Stimulated activated naive CD8-positive, alpha-beta T cell treated with anti-CD3 and anti-CD28 coated beads, Interleukin-15, amount 100 ng/mL, for 72 hours (primary cell): ENCODE measurements at regions not wholly inside any gene's neighbourhood (a gene's known extent, or its start where the extent isn't known, plus 50 kb on each side); places are given as distances from the start of the nearest gene placed in this dataset.
A peak's percentile ranks its signal among the peaks of the same experiment; 100 is the strongest.

ENCODE experiments used
- ATAC-seq: fragments of 150-1000 bp; cut with Tn5 transposase; 2 replicates; pipeline ENCODE4 v1.10.0; 2021; ENCODE audit warnings: mild to moderate bottlenecking, moderate library complexity
- DNase-seq, 2 donors: peaks; one replicate each; pipeline ENCODE4 v3.0.0; 2021 to 2022
- H3K27ac Mint-ChIP-seq, 2 donors: one replicate each; pipeline ENCODE4 v1.8.0; 2022; ENCODE audit warnings: mild to moderate bottlenecking in 2 of 2, mixed read lengths in 2 of 2, moderate library complexity in 2 of 2
- H3K27me3 Mint-ChIP-seq: one replicate; pipeline ENCODE4 v1.8.0; 2022; ENCODE audit warnings: mixed read lengths
- H3K4me1 Mint-ChIP-seq: one replicate; pipeline ENCODE4 v1.8.0; 2022; ENCODE audit warnings: mild to moderate bottlenecking, mixed read lengths
- H3K4me3 Mint-ChIP-seq, 2 donors: one replicate each; pipeline ENCODE4 v1.8.0; 2022; ENCODE audit warnings: mild to moderate bottlenecking in 2 of 2, mixed read lengths in 2 of 2, moderate library complexity in 1 of 2
- H3K9me3 Mint-ChIP-seq, 2 donors: one replicate each; pipeline ENCODE4 v1.8.0; 2022; ENCODE audit warnings: mixed read lengths in 2 of 2

- no peak overlapping the region for H3K27ac Mint-ChIP-seq
- H3K4me1 Mint-ChIP-seq = no peaks in the 10 kb centered on the region
- peaks cover 25% of the 10 kb centered on the region for H3K27me3 Mint-ChIP-seq
- no peaks in the 10 kb centered on the region for H3K9me3 Mint-ChIP-seq
- no peak overlapping the region for H3K4me3 Mint-ChIP-seq
- DNase-seq (peak; percentile 32 to 35), ATAC-seq (peak; percentile 76)
These were observed 100.5 kb upstream of the NMUR2 start for GRCh38 chr5:152505442-152506042.

- DNase-seq = no peak
- Mint-ChIP-seq H3K4me3 (no peak overlapping the region), H3K4me1 (no peaks in the 10 kb centered on the region), H3K27me3 (peaks cover 33% of the 10 kb centered on the region), H3K27ac (no peak overlapping the region), H3K9me3 (no peaks in the 10 kb centered on the region)
- ATAC-seq = no peak
These were observed 106.0 kb upstream of the NMUR2 start for GRCh38 chr5:152511120-152511519.

- ATAC-seq (no peak), DNase-seq (no peak)
- peak overlapping the region in 1 of 2 donors; percentile 35 for H3K27ac Mint-ChIP-seq
- H3K4me1 Mint-ChIP-seq = no peaks in the 10 kb centered on the region
- H3K4me3 Mint-ChIP-seq = no peak overlapping the region
- no peaks in the 10 kb centered on the region for H3K9me3 Mint-ChIP-seq
- peaks cover 33% of the 10 kb centered on the region for H3K27me3 Mint-ChIP-seq
These were observed 106.6 kb upstream of the NMUR2 start for GRCh38 chr5:152511531-152512132.

- no peak for DNase-seq
- H3K9me3 Mint-ChIP-seq = no peaks in the 10 kb centered on the region
- ATAC-seq = no peak
- no peak overlapping the region for H3K27ac Mint-ChIP-seq
- H3K4me3 Mint-ChIP-seq = no peak overlapping the region
- H3K4me1 Mint-ChIP-seq = no peaks in the 10 kb centered on the region
- peaks cover 18% of the 10 kb centered on the region for H3K27me3 Mint-ChIP-seq
These were observed 109.8 kb upstream of the NMUR2 start for GRCh38 chr5:152514827-152515397.

GRCh38 chr5:152523964-152524363 lies 118.9 kb upstream of the NMUR2 start:
- DNase-seq = no peak
- no peaks in the 10 kb centered on the region for H3K27me3 Mint-ChIP-seq
- no peak overlapping the region for H3K27ac Mint-ChIP-seq
- peaks cover 14% of the 10 kb centered on the region for H3K4me1 Mint-ChIP-seq
- ATAC-seq = no peak
- H3K9me3 Mint-ChIP-seq = no peaks in the 10 kb centered on the region
- H3K4me3 Mint-ChIP-seq = no peak overlapping the region

- H3K9me3 Mint-ChIP-seq = no peaks in the 10 kb centered on the region
- peak overlapping the region; percentile 19 to 31 for H3K27ac Mint-ChIP-seq
- H3K4me3 Mint-ChIP-seq = no peak overlapping the region
- peaks cover under 1% of the 10 kb centered on the region for H3K27me3 Mint-ChIP-seq
- ATAC-seq (peak; percentile 54), DNase-seq (no peak)
- H3K4me1 Mint-ChIP-seq = peaks cover 14% of the 10 kb centered on the region
These were observed 122.4 kb upstream of the NMUR2 start for GRCh38 chr5:152527358-152528052.

GRCh38 chr5:152529440-152529839 lies 124.4 kb upstream of the NMUR2 start:
- no peaks in the 10 kb centered on the region for H3K9me3 Mint-ChIP-seq
- peaks cover 14% of the 10 kb centered on the region for H3K4me1 Mint-ChIP-seq
- no peak overlapping the region for H3K4me3 Mint-ChIP-seq
- DNase-seq (no peak), ATAC-seq (no peak)
- no peak overlapping the region for H3K27ac Mint-ChIP-seq
- peaks cover 10% of the 10 kb centered on the region for H3K27me3 Mint-ChIP-seq

GRCh38 chr5:152532714-152533113 lies 127.6 kb upstream of the NMUR2 start:
- Mint-ChIP-seq H3K4me3 (no peak overlapping the region), H3K4me1 (peaks cover 8% of the 10 kb centered on the region), H3K27me3 (peaks cover 17% of the 10 kb centered on the region), H3K9me3 (no peaks in the 10 kb centered on the region), H3K27ac (no peak overlapping the region)
- ATAC-seq (no peak), DNase-seq (no peak)

GRCh38 chr5:152534641-152535040 lies 129.6 kb upstream of the NMUR2 start:
- peaks cover 17% of the 10 kb centered on the region for H3K27me3 Mint-ChIP-seq
- H3K9me3 Mint-ChIP-seq = no peaks in the 10 kb centered on the region
- ATAC-seq (no peak), DNase-seq (no peak)
- H3K4me1 Mint-ChIP-seq = no peaks in the 10 kb centered on the region
- no peak overlapping the region for H3K4me3 Mint-ChIP-seq
- H3K27ac Mint-ChIP-seq = no peak overlapping the region

- no peak overlapping the region for H3K27ac Mint-ChIP-seq
- ATAC-seq (no peak), DNase-seq (no peak)
- peaks cover 21% of the 10 kb centered on the region for H3K27me3 Mint-ChIP-seq
- H3K9me3 Mint-ChIP-seq = peaks cover 0 to 4% of the 10 kb centered on the region in 2 donors
- no peak overlapping the region for H3K4me3 Mint-ChIP-seq
- H3K4me1 Mint-ChIP-seq = no peaks in the 10 kb centered on the region
These were observed 137.7 kb upstream of the NMUR2 start for GRCh38 chr5:152542741-152543140.

GRCh38 chr5:152546493-152546892 lies 141.4 kb upstream of the NMUR2 start:
- no peak for DNase-seq
- Mint-ChIP-seq H3K27me3 (peaks cover 16% of the 10 kb centered on the region), H3K4me3 (no peak overlapping the region), H3K27ac (no peak overlapping the region), H3K9me3 (peaks cover 0 to 4% of the 10 kb centered on the region in 2 donors), H3K4me1 (no peaks in the 10 kb centered on the region)
- no peak for ATAC-seq

GRCh38 chr5:152547202-152547601 lies 142.1 kb upstream of the NMUR2 start:
- Mint-ChIP-seq H3K9me3 (peaks cover 0 to 4% of the 10 kb centered on the region in 2 donors), H3K27ac (no peak overlapping the region), H3K4me3 (no peak overlapping the region), H3K27me3 (peaks cover 13% of the 10 kb centered on the region), H3K4me1 (no peaks in the 10 kb centered on the region)
- DNase-seq (no peak), ATAC-seq (no peak)

GRCh38 chr5:152549709-152550108 lies 144.6 kb upstream of the NMUR2 start:
- no peak for ATAC-seq
- Mint-ChIP-seq H3K27ac (no peak overlapping the region), H3K9me3 (no peaks in the 10 kb centered on the region)

GRCh38 chr5:152551061-152551460 lies 146.0 kb upstream of the NMUR2 start:
- no peak for DNase-seq
- Mint-ChIP-seq H3K27me3 (no peaks in the 10 kb centered on the region), H3K4me3 (no peak overlapping the region), H3K4me1 (no peaks in the 10 kb centered on the region), H3K9me3 (no peaks in the 10 kb centered on the region), H3K27ac (no peak overlapping the region)
- no peak for ATAC-seq

More at GRCh38 chr5:152549709-152550108, 144.6 kb upstream of the NMUR2 start:
- H3K4me1 Mint-ChIP-seq = no peaks in the 10 kb centered on the region
- no peak for DNase-seq
- no peak overlapping the region for H3K4me3 Mint-ChIP-seq
- peaks cover under 1% of the 10 kb centered on the region for H3K27me3 Mint-ChIP-seq

- no peaks in the 10 kb centered on the region for H3K4me1 Mint-ChIP-seq
- ATAC-seq (no peak), DNase-seq (no peak)
- no peaks in the 10 kb centered on the region for H3K27me3 Mint-ChIP-seq
- no peaks in the 10 kb centered on the region for H3K9me3 Mint-ChIP-seq
- no peak overlapping the region for H3K27ac Mint-ChIP-seq
- H3K4me3 Mint-ChIP-seq = no peak overlapping the region
These were observed 151.7 kb upstream of the NMUR2 start for GRCh38 chr5:152556784-152557183.

GRCh38 chr5:152560512-152561137 lies 155.5 kb upstream of the NMUR2 start:
- no peaks in the 10 kb centered on the region for H3K27me3 Mint-ChIP-seq
- DNase-seq (peak; percentile 9 to 35), ATAC-seq (no peak)
- no peak overlapping the region for H3K4me3 Mint-ChIP-seq
- no peak overlapping the region for H3K27ac Mint-ChIP-seq
- H3K4me1 Mint-ChIP-seq = no peaks in the 10 kb centered on the region
- H3K9me3 Mint-ChIP-seq = no peaks in the 10 kb centered on the region
